Hepatocyte (in vitro differentiated cells): ENCODE measurements at regions not wholly inside any gene's neighbourhood (a gene's known extent, or its start where the extent isn't known, plus 50 kb on each side); places are given as distances from the start of the nearest gene placed in this dataset.

Experiments used
- CTCF ChIP-seq: fragments of 200-600 bp; sonication (generic); IDR thresholded peaks from 2 replicates; pipeline ENCODE4 v1.5.1; 2016; ENCODE audit warnings: antibody characterized with exemption, mild to moderate bottlenecking; ENCODE audit not compliant: poor library complexity
- EZH2 ChIP-seq: fragments of 200-600 bp; sonication (generic); IDR thresholded peaks from 2 replicates; pipeline ENCODE4 v1.6.1; 2016; ENCODE audit warnings: antibody characterized with exemption, mild to moderate bottlenecking, borderline replicate concordance

- TF ChIP-seq CTCF (no peak), EZH2 (no peak)
Observed at GRCh38 chr14:28412077-28412476, 354.5 kb upstream of the FOXG1 start.
